ENCODE measurements at regions not wholly inside any gene's neighbourhood (a gene's known extent, or its start where the extent isn't known, plus 50 kb on each side); places are given as distances from the start of the nearest gene placed in this dataset.

DNA sequence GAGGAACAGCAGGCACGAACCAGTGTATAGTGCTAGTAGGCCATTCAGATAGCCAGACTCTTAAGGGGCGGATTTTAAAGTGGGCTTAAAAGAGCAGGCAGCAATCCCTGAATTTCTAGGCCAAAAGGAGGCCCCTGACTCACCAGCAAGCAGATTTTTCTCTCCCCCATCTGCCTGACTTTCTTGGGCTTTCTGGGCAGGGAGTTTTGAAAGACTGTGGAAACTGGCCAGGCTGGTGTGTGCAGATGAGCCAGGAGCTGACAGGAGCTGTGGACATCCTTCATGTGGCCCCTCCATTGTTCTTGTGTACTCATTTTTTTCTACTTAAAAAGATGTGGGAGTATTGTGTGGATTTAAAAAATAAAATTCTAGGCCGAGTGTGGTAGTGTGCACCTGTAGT is 59.0 kb downstream of the GLI2 start:
- TF ChIP-seq EP300 (conservative IDR thresholded peaks at IDR 0.05; ENCODE audit: poor library complexity, severe bottlenecking) (no peak), EZH2 (IDR thresholded peaks at IDR 0.05; ENCODE audit: borderline replicate concordance, insufficient read depth, low read length, poor library complexity, severe bottlenecking) (no peak)
- TF ChIP-seq, protein P1, sequence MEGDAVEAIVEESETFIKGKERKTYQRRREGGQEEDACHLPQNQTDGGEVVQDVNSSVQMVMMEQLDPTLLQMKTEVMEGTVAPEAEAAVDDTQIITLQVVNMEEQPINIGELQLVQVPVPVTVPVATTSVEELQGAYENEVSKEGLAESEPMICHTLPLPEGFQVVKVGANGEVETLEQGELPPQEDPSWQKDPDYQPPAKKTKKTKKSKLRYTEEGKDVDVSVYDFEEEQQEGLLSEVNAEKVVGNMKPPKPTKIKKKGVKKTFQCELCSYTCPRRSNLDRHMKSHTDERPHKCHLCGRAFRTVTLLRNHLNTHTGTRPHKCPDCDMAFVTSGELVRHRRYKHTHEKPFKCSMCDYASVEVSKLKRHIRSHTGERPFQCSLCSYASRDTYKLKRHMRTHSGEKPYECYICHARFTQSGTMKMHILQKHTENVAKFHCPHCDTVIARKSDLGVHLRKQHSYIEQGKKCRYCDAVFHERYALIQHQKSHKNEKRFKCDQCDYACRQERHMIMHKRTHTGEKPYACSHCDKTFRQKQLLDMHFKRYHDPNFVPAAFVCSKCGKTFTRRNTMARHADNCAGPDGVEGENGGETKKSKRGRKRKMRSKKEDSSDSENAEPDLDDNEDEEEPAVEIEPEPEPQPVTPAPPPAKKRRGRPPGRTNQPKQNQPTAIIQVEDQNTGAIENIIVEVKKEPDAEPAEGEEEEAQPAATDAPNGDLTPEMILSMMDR (IDR thresholded peaks at IDR 0.05; ENCODE audit: poor library complexity, severe bottlenecking), result no peak

All from neural cell (in vitro differentiated cells).